ENCODE measurements at regions not wholly inside any gene's neighbourhood (a gene's known extent, or its start where the extent isn't known, plus 50 kb on each side); places are given as distances from the start of the nearest gene placed in this dataset.

GRCh38 chr3:16741103-16741758 lies 136.0 kb upstream of the DAZL start:
- Histone ChIP-seq H4K20me1 (replicated peaks; ENCODE audit: control insufficient read depth, extremely low read depth, insufficient read depth, low read length) (no peaks in the 10 kb centered on the region), H2AFZ (ENCODE audit: low read depth, low read length) (no peak overlapping the region), H3K9ac (replicated peaks; ENCODE audit: extremely low read depth, insufficient read depth, low read length) (no peak overlapping the region), H3K4me3 (replicated peaks in 1 of 3; ENCODE audit: insufficient read depth in 1 of 3, low read depth in 1 of 3, low read length in 3 of 3) (no peak overlapping the region), H3K4me1 (ENCODE audit: control insufficient read depth, extremely low read depth, insufficient read depth, low read length) (no peaks in the 10 kb centered on the region), H3K36me3 (ENCODE audit: control insufficient read depth in 2 of 2, extremely low read depth in 1 of 2, insufficient read depth in 2 of 2, low read length in 2 of 2) (no peaks in the 10 kb centered on the region), H3K27me3 (ENCODE audit: control insufficient read depth in 2 of 2, insufficient read depth in 2 of 2, low read length in 2 of 2) (no peaks in the 10 kb centered on the region), H3K9me3 (replicated peaks; ENCODE audit: control insufficient read depth, insufficient read depth, low read length) (no peaks in the 10 kb centered on the region), H3K79me2 (ENCODE audit: control insufficient read depth, insufficient read depth, low read length) (no peaks in the 10 kb centered on the region), H3K4me2 (ENCODE audit: insufficient read depth, low read length) (no peak overlapping the region), H3K27ac (ENCODE audit: insufficient read depth, low read depth, low read length) (no peak overlapping the region), H3K9me1 (replicated peaks; ENCODE audit: control insufficient read depth, extremely low read depth, insufficient read depth, low read length) (no peaks in the 10 kb centered on the region)
- dilution Hi-C loops (cut with MboI; ENCODE audit: extremely low pct_ligation_motif_present, low sequenced_read_pairs) (no loop called here), intact Hi-C loops (cut with micrococcal nuclease) (no loop called here)
- FAIRE-seq (no peak), DNase-seq (ENCODE audit: low read depth, low spot score) (no peak)
- TF ChIP-seq GATA2 (IDR thresholded peaks at IDR 0.05; ENCODE audit: insufficient read depth, insufficient read length, low read depth, low read length) (no peak), EZH2 (IDR thresholded peaks at IDR 0.05; ENCODE audit: borderline replicate concordance, low read depth, low read length, severe bottlenecking) (no peak), FOS (IDR thresholded peaks at IDR 0.05; ENCODE audit: borderline replicate concordance, insufficient read depth, low read length) (no peak), POLR2AphosphoS5 (IDR thresholded peaks at IDR 0.05; ENCODE audit: insufficient read depth, low read depth, low read length) (no peak), JUN (IDR thresholded peaks at IDR 0.05; ENCODE audit: borderline replicate concordance, insufficient read depth, insufficient read length, low read depth) (no peak), MYC (IDR thresholded peaks at IDR 0.05; ENCODE audit: low read depth, low read length) (no peak), POLR2A (IDR thresholded peaks at IDR 0.05; ENCODE audit: low read depth, low read length) (no peak)
- TF ChIP-seq, protein P1, sequence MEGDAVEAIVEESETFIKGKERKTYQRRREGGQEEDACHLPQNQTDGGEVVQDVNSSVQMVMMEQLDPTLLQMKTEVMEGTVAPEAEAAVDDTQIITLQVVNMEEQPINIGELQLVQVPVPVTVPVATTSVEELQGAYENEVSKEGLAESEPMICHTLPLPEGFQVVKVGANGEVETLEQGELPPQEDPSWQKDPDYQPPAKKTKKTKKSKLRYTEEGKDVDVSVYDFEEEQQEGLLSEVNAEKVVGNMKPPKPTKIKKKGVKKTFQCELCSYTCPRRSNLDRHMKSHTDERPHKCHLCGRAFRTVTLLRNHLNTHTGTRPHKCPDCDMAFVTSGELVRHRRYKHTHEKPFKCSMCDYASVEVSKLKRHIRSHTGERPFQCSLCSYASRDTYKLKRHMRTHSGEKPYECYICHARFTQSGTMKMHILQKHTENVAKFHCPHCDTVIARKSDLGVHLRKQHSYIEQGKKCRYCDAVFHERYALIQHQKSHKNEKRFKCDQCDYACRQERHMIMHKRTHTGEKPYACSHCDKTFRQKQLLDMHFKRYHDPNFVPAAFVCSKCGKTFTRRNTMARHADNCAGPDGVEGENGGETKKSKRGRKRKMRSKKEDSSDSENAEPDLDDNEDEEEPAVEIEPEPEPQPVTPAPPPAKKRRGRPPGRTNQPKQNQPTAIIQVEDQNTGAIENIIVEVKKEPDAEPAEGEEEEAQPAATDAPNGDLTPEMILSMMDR (IDR thresholded peaks at IDR 0.05; ENCODE audit: extremely low read depth in 1 of 2, insufficient read depth in 1 of 2, low read depth in 1 of 2, low read length in 2 of 2), result no peak
- TF ChIP-seq, protein P2, sequence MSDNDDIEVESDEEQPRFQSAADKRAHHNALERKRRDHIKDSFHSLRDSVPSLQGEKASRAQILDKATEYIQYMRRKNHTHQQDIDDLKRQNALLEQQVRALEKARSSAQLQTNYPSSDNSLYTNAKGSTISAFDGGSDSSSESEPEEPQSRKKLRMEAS (IDR thresholded peaks at IDR 0.05; ENCODE audit: insufficient read depth, insufficient read length), result no peak
- ChIA-PET POLR2A (no interaction called here), CTCF (no interaction called here)
- BruUV-seq (replicated peaks), result no TSS peak

All from endothelial cell of umbilical vein (primary cell).